DOHH2 (cell line): ENCODE measurements at regions not wholly inside any gene's neighbourhood (a gene's known extent, or its start where the extent isn't known, plus 50 kb on each side); places are given as distances from the start of the nearest gene placed in this dataset.

Source experiments
- H3F3A ChIP-seq: fragments of 200-600 bp; sonication (generic), shearing (Covaris generic); 2 replicates; pipeline ENCODE4 v1.6.0; 2016; ENCODE audit warnings: antibody characterized with exemption, mild to moderate bottlenecking; ENCODE audit not compliant: control insufficient read depth, insufficient read depth
- H3K27ac ChIP-seq: fragments of 200-600 bp; sonication (generic); 2 replicates; pipeline ENCODE4 v1.5.1; 2014; ENCODE audit warnings: low read depth, mild to moderate bottlenecking, low read length, moderate library complexity
- H3K27me3 ChIP-seq: fragments of 200-600 bp; sonication (generic); 2 replicates; pipeline ENCODE4 v1.6.1; 2014; ENCODE audit warnings: mild to moderate bottlenecking, low read length, mixed read lengths; ENCODE audit not compliant: control insufficient read depth
- H3K36me3 ChIP-seq: fragments of 200-600 bp; sonication (generic); 2 replicates; pipeline ENCODE4 v1.6.1; 2014; ENCODE audit warnings: mild to moderate bottlenecking, low read length, moderate library complexity, mixed read lengths; ENCODE audit not compliant: control insufficient read depth
- H3K4me1 ChIP-seq: fragments of 200-600 bp; sonication (generic); 2 replicates; pipeline ENCODE4 v1.6.1; 2014; ENCODE audit warnings: mild to moderate bottlenecking, low read length, mixed read lengths; ENCODE audit not compliant: control insufficient read depth
- H3K4me2 ChIP-seq: fragments of 200-600 bp; sonication (generic); 2 replicates; pipeline ENCODE4 v1.6.0; 2014; ENCODE audit warnings: mild to moderate bottlenecking, low read length, moderate library complexity
- H3K4me3 ChIP-seq: fragments of 200-600 bp; sonication (generic); 2 replicates; pipeline ENCODE4 v1.5.1; 2014; ENCODE audit warnings: mild to moderate bottlenecking, low read length, mixed read lengths
- H3K79me2 ChIP-seq: fragments of 200-600 bp; sonication (generic); 2 replicates; pipeline ENCODE4 v1.6.1; 2014; ENCODE audit warnings: mild to moderate bottlenecking, low read length, mixed read lengths; ENCODE audit not compliant: control insufficient read depth
- H3K9me2 ChIP-seq: fragments of 200-600 bp; sonication (generic); replicated peaks from 2 replicates; pipeline ENCODE4 v1.6.1; 2014; ENCODE audit warnings: mild to moderate bottlenecking, low read length, mixed read lengths; ENCODE audit not compliant: control insufficient read depth
- H3K9me3 ChIP-seq: fragments of 200-600 bp; sonication (generic); 2 replicates; pipeline ENCODE4 v1.6.1; 2014; ENCODE audit warnings: antibody characterized with exemption, low read length, mixed read lengths; ENCODE audit not compliant: control insufficient read depth, insufficient read depth
- H4K20me1 ChIP-seq: fragments of 200-600 bp; sonication (generic); 2 replicates; pipeline ENCODE4 v1.6.0; 2014; ENCODE audit warnings: low read depth, mild to moderate bottlenecking, antibody characterized with exemption, low read length, moderate library complexity; ENCODE audit not compliant: control insufficient read depth, insufficient read depth
- CTCF ChIP-seq: fragments of 200-600 bp; sonication (generic); IDR thresholded peaks from one replicate; pipeline ENCODE4 v1.5.1; 2014; ENCODE audit warnings: antibody characterized with exemption, mild to moderate bottlenecking, low read depth, low read length; ENCODE audit not compliant: poor library complexity, severe bottlenecking
- EZH2phosphoT487 ChIP-seq: fragments of 200-600 bp; sonication (generic); IDR thresholded peaks from 2 replicates; pipeline ENCODE4 v1.6.1; 2017; ENCODE audit warnings: borderline replicate concordance, mild to moderate bottlenecking, antibody characterized with exemption, low read length, moderate library complexity, mixed read lengths

GRCh38 chr11:110989428-110990133 is 255.9 kb upstream of the POU2AF2 start:
- no peaks in the 10 kb centered on the region for H3K4me1 ChIP-seq
- H3K9me2 ChIP-seq, result no peaks in the 10 kb centered on the region
- H4K20me1 ChIP-seq, result no peaks in the 10 kb centered on the region
- TF ChIP-seq CTCF (no peak), EZH2phosphoT487 (no peak)
- H3K4me2 ChIP-seq, result no peak overlapping the region
- no peaks in the 10 kb centered on the region for H3K9me3 ChIP-seq
- no peaks in the 10 kb centered on the region for H3K27me3 ChIP-seq
- H3K4me3 ChIP-seq, result no peak overlapping the region
- H3K36me3 ChIP-seq, result no peaks in the 10 kb centered on the region
- H3K27ac ChIP-seq, result no peak overlapping the region
- H3K79me2 ChIP-seq, result no peaks in the 10 kb centered on the region
- no peaks in the 10 kb centered on the region for H3F3A ChIP-seq

GRCh38 chr11:110988671-110989070 is 256.9 kb upstream of the POU2AF2 start:
- no peaks in the 10 kb centered on the region for H3F3A ChIP-seq
- no peak overlapping the region for H3K27ac ChIP-seq
- H3K4me3 ChIP-seq, result no peak overlapping the region
- no peaks in the 10 kb centered on the region for H4K20me1 ChIP-seq
- no peaks in the 10 kb centered on the region for H3K9me2 ChIP-seq
- no peak overlapping the region for H3K4me2 ChIP-seq
- no peaks in the 10 kb centered on the region for H3K27me3 ChIP-seq
- TF ChIP-seq EZH2phosphoT487 (no peak), CTCF (no peak)
- H3K4me1 ChIP-seq, result no peaks in the 10 kb centered on the region
- H3K79me2 ChIP-seq, result no peaks in the 10 kb centered on the region
- no peaks in the 10 kb centered on the region for H3K9me3 ChIP-seq
- no peaks in the 10 kb centered on the region for H3K36me3 ChIP-seq

GRCh38 chr11:110986016-110986415 is 259.5 kb upstream of the POU2AF2 start:
- Histone ChIP-seq H3K4me2 (no peak overlapping the region), H3K36me3 (no peaks in the 10 kb centered on the region), H3K9me2 (no peaks in the 10 kb centered on the region), H3K27me3 (no peaks in the 10 kb centered on the region), H3F3A (no peaks in the 10 kb centered on the region), H3K79me2 (no peaks in the 10 kb centered on the region), H3K9me3 (no peaks in the 10 kb centered on the region), H3K4me3 (no peak overlapping the region), H3K4me1 (no peaks in the 10 kb centered on the region), H4K20me1 (no peaks in the 10 kb centered on the region), H3K27ac (no peak overlapping the region)
- TF ChIP-seq EZH2phosphoT487, result no peak
- TF ChIP-seq CTCF, result no peak
